HK-2 (cell line): ENCODE measurements at regions not wholly inside any gene's neighbourhood (a gene's known extent, or its start where the extent isn't known, plus 50 kb on each side); places are given as distances from the start of the nearest gene placed in this dataset.

Experiments
- DNase-seq: peaks from one replicate; pipeline ENCODE4 v3.0.0-alpha.2; 2018; ENCODE audit not compliant: unreplicated experiment

GRCh38 chr2:510839-511238, 166.4 kb downstream of the TMEM18 start:
- DNase-seq = no peak

DNA sequence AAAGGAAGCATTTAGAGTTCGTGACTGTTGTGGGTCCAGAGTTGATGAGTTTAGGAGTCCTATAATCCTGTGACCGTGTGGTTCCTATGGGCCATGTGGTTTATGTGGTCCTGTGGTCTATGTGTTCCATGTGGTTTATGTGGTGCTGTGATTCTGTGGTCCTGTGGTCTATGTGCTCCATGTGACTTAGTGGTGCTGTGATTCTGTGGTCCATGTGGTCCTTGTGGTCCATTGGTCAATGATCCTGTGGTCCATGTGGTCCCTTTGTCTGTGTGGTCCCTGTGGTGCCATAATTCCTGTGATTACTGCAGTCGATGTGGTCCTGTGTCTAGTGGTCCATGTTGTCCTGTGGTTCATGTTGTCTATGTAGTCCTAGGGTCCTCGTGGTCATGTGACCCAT, 167.3 kb downstream of the TMEM18 start:
- DNase-seq = no peak

GRCh38 chr2:508121-508520, 169.1 kb downstream of the TMEM18 start:
- no peak for DNase-seq

- DNase-seq = no peak
Observed at GRCh38 chr2:506866-507265, 170.3 kb downstream of the TMEM18 start.

DNA sequence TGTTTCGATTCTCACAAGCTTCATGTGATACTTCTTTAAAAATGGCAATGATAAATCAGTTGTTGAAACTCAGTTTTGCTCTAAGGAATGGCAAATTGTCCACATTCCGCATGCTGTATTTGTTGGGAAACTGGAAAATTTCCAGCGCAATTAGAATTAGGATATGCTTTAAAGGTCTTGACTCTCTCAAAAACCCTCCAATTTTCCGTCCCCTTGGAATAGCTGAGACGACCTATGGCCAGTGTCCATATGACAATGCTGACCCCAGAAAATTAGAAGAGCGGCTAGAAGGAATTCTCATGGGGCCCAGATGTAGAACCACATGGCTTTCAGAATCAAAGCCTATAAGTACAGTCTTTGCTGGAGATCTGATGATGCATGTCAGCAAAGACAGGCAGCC, 170.8 kb downstream of the TMEM18 start:
- DNase-seq = no peak

- DNase-seq = no peak
Observed at GRCh38 chr2:505941-506340, 171.3 kb downstream of the TMEM18 start.

GRCh38 chr2:503288-503999, 173.8 kb downstream of the TMEM18 start:
- no peak for DNase-seq

DNA sequence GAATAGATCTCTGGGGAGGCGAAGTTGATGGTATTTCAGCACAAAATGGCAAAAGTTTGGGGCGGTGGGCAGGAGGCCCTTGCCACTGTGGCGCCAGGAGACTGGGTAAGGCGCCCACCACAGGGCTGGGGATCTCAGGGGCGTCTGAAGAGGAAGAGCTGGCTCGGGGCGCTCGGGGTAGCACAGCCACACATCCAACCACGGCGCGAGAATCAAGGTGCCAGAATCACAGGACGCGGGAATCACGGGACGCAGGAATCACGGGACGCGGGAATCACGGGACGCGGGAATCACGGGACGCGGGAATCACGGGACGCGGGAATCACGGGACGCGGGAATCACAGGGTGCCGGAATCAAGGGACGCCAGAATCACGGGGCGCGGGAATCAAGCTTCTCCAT, 174.4 kb downstream of the TMEM18 start:
- DNase-seq = no peak

- DNase-seq = no peak
Observed at GRCh38 chr2:501667-502066, 175.5 kb downstream of the TMEM18 start.

GRCh38 chr2:501130-501529, 176.1 kb downstream of the TMEM18 start:
- no peak for DNase-seq

GRCh38 chr2:499726-500125, 177.5 kb downstream of the TMEM18 start:
- DNase-seq = no peak

GRCh38 chr2:498493-499178, 178.6 kb downstream of the TMEM18 start:
- no peak for DNase-seq

GRCh38 chr2:497770-498492, 179.3 kb downstream of the TMEM18 start:
- no peak for DNase-seq

GRCh38 chr2:496729-497128, 180.5 kb downstream of the TMEM18 start:
- DNase-seq = no peak

DNA sequence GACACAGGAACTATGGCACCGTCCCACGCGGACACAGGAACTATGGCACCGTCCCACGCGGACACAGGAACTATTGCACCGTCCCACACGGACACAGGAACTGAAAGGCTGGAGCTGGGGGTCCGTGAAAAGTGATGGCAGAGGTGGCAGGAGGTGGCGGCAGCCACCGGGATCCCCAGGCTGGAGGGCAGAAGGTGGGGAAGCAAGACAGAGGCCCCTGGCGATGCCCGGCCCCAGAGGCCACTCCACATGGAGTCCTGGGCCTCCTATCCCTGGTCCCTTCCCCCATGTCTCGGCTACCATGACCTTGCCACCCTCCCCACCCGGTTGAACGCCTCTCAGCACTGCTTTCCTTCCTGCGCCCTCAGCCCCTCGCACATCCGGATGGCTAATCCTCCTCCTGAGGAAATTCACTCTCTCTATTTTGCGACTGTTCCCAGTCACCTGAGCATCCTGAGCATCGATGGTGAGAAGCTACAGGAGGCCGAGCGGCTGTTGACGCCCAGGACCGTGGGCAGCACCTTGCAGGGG, 181.4 kb downstream of the TMEM18 start:
- no peak for DNase-seq

DNA sequence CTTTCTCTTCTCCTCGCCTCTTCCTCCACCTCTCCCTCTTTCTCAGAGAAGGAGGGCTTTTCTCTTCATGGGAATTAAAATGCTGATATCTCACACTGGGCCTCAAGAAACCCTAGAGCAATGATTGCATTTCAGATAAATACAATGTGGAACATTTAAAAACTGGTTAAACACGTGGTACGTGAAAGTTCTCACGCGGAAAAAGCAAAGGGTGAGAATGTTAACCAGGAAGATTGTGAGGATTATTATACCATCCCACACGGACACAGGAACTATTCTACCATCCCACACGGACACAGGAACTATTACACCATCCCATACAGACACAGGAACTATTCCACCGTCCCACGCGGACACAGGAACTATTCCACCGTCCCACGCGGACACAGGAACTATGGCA, 182.4 kb downstream of the TMEM18 start:
- no peak for DNase-seq

GRCh38 chr2:493228-493627, 184.0 kb downstream of the TMEM18 start:
- no peak for DNase-seq

- no peak for DNase-seq
Observed at GRCh38 chr2:492178-492577, 185.0 kb downstream of the TMEM18 start.

GRCh38 chr2:489838-490237, 187.4 kb downstream of the TMEM18 start:
- no peak for DNase-seq

- no peak for DNase-seq
Observed at GRCh38 chr2:489084-489483, 188.1 kb downstream of the TMEM18 start.

DNA sequence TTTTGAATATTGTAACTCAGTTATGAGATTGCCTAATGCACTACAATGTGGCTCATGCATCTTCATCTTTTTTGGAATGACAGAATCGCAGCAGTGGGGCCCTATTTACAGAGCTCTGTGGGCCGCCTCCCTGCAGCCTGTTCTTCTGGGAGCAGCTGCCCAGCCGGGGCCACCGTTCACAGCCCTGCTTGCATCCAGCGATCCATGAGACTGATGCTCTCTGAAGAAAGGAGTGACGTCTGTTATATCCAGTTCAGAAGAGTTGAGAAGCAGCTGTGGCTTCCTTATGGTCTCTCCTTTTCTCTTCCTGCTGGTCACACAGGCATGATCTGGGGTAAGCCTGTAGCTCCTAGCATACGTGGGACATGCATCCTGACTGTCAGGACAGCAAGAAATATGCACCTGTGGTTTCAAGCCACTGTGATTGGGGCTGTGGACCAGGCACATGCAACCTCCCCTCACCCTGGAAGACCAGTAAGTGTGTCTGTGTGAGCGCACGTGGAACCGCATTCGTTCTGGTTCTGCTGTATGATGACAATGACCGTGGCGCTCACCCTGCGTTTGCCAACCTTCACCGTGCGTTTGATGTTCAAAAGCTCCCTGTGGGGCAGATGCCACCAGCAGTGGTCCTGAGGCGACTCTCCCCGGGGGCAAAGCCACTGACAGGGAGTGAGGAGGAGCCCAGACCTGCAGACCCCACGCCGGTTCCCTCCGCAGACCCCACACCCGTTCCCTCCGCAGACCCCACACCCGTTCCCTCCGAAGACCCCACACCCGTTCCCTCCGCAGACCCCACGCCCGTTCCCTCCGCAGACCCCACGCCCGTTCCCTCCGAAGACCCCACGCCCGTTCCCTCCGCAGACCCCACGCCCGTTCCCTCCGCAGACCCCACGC, 189.8 kb downstream of the TMEM18 start:
- DNase-seq = no peak

- DNase-seq = no peak
Observed at GRCh38 chr2:486371-486770, 190.8 kb downstream of the TMEM18 start.
